H1 (cell line): ENCODE measurements at regions not wholly inside any gene's neighbourhood (a gene's known extent, or its start where the extent isn't known, plus 50 kb on each side); places are given as distances from the start of the nearest gene placed in this dataset.

ENCODE experiments used
- JUND ChIP-seq: IDR thresholded peaks from 2 replicates; pipeline ENCODE4 v1.6.1; 2011; ENCODE audit warnings: mild to moderate bottlenecking, improper control_type of control experiment, low read length
- RNF2 ChIP-seq: fragments of 200-900, 300-1000 bp; sonication (generic); IDR thresholded peaks from 2 replicates; pipeline ENCODE4 v1.7.1; 2016; ENCODE audit warnings: borderline replicate concordance, low read depth, mild to moderate bottlenecking, antibody characterized with exemption, low read length; ENCODE audit not compliant: poor library complexity, severe bottlenecking; ENCODE audit errors: missing control alignments

DNA sequence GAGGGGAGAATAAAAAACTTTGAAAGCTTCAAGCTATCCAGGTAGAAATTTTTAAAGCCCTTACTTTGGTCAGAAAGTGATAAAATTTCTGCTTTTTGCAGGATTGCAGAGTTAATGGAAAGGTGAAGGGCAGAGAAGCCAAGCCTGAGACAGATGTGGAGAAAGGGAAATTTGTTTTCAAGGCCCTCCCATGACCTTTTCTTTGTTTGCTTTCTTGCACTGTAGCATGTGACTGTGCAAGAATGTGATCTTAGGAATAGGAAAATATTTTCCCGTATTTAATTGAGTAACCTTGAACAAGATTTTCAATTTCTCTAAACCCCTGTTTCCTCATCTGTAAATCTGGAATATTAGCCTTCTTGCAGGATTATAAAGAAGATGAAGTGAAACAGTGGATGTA lies 307.2 kb downstream of the PPARGC1A start (continued):
- TF ChIP-seq RNF2 (no peak), JUND (no peak)
